ENCODE measurements at regions not wholly inside any gene's neighbourhood (a gene's known extent, or its start where the extent isn't known, plus 50 kb on each side); places are given as distances from the start of the nearest gene placed in this dataset.

DNA sequence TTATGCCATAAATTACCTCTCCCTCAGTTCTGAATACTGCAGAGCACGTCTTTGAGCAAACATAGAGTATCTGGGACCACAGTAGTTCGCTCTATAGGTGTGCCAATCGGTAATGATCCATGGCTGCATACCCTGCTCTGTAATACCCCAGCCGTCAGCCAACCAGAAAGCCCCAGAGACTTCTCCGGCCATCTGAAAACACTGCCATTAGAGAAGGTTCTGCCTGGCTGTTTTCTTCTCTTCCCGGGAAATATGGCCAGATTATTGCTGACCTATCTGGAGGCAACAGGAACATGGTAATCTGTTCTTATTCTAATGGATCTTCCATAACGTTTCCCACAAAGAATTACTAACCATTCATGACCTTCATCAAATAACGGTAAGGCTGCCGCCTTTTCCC is 139.9 kb downstream of the RPS12 start:
- no peak overlapping the region for H3K4me3 ChIP-seq
- H3K4me1 ChIP-seq = peaks cover 0 to 8% (median 1%) of the 10 kb centered on the region in 4 donors
- no peaks in the 10 kb centered on the region for H3K9me3 ChIP-seq
- WGBS = 77% methylated on average over 9 of the region's 9 CpGs
- intact Hi-C loops (cut with DNase I) = no loop called here
- TF ChIP-seq, protein P1, sequence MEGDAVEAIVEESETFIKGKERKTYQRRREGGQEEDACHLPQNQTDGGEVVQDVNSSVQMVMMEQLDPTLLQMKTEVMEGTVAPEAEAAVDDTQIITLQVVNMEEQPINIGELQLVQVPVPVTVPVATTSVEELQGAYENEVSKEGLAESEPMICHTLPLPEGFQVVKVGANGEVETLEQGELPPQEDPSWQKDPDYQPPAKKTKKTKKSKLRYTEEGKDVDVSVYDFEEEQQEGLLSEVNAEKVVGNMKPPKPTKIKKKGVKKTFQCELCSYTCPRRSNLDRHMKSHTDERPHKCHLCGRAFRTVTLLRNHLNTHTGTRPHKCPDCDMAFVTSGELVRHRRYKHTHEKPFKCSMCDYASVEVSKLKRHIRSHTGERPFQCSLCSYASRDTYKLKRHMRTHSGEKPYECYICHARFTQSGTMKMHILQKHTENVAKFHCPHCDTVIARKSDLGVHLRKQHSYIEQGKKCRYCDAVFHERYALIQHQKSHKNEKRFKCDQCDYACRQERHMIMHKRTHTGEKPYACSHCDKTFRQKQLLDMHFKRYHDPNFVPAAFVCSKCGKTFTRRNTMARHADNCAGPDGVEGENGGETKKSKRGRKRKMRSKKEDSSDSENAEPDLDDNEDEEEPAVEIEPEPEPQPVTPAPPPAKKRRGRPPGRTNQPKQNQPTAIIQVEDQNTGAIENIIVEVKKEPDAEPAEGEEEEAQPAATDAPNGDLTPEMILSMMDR (IDR thresholded peaks at IDR 0.05) = no peak
- TF ChIP-seq EP300 (IDR thresholded peaks at IDR 0.05) (no peak), POLR2A (IDR thresholded peaks at IDR 0.05; ENCODE audit: low read depth) (no peak)
- no peaks in the 10 kb centered on the region for H3K36me3 ChIP-seq
- no peaks in the 10 kb centered on the region for H3K27me3 ChIP-seq
- no peak overlapping the region for H3K27ac ChIP-seq (replicated peaks in 1 of 4)
- no peak for DNase-seq (ENCODE audit: extremely low spot score)

DNA sequence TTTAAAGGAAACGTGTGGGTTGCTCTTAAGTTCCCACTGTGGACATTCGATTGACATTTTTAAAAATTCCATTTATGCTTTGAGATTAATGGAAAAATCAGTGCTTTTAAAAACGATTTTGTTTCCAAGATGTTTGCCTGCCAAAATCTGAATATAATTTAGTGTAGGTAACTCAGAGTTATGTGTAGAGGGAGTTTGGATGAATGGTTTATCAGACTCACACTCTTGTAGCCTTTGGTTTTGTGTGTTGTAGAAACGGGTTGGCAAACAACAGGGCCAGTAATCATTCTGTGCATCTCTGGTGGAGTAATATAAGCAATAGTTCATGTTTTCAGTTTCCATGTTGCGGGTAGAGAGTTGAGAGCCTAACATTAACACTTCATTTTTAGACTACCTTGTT is 140.6 kb downstream of the RPS12 start:
- TF ChIP-seq EP300 (IDR thresholded peaks at IDR 0.05) = no peak
- TF ChIP-seq, protein P1 (IDR thresholded peaks at IDR 0.05) = no peak
- TF ChIP-seq POLR2A (IDR thresholded peaks at IDR 0.05; ENCODE audit: low read depth) = no peak
- no peak for TF ChIP-seq POLR2AphosphoS5 (IDR thresholded peaks at IDR 0.05)
- Histone ChIP-seq H3K9me3 (no peaks in the 10 kb centered on the region), H3K27me3 (no peaks in the 10 kb centered on the region), H3K4me3 (no peak overlapping the region), H3K36me3 (no peaks in the 10 kb centered on the region), H3K4me1 (peaks cover 0 to 8% (median 1%) of the 10 kb centered on the region in 4 donors), H3K27ac (replicated peaks in 1 of 4) (no peak overlapping the region)
- intact Hi-C loops (cut with DNase I) = no loop called here
- no peak for DNase-seq (ENCODE audit: extremely low spot score)
- 47% methylated on average over 5 of the region's 5 CpGs for WGBS

DNA sequence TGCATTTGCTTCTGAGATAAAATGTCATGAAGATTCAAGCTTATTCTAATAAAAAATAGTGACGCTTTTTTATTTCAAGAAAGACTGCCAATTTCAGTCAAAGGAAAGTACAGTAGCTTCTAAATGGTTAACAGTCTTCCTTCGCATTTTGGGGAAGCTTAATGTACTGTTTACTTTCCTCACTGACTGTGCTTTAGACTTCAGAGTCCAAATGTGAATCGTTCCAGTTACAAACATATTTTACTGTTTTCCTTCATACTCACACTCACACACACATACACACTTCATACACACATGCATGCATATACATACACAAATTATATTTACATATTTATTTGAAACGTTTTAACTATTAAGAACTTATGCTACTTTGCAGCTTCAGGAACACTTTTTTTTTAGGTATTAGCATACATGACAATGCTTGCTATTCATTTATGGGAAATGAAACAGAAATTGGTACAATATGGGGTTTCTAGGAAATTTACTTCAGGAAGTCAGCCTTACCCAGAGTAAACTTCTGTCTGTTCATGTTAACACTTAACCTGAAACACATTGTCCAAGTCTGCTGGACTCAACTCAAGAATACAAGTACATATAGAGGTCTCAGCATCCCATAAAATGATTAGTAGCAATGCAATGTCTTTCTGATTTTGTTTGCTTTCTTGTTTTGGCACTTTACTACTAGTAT is 145.4 kb downstream of the RPS12 start:
- TF ChIP-seq POLR2AphosphoS5 (IDR thresholded peaks at IDR 0.05) = no peak
- TF ChIP-seq POLR2A (IDR thresholded peaks at IDR 0.05; ENCODE audit: low read depth) = no peak
- TF ChIP-seq, protein P1 (IDR thresholded peaks at IDR 0.05) = no peak
- TF ChIP-seq EP300 (IDR thresholded peaks at IDR 0.05) = no peak
- H3K27ac ChIP-seq (replicated peaks in 1 of 4) = no peak overlapping the region
- no peak for DNase-seq (ENCODE audit: extremely low spot score)
- H3K27me3 ChIP-seq = no peaks in the 10 kb centered on the region
- no peaks in the 10 kb centered on the region for H3K36me3 ChIP-seq
- intact Hi-C loops (cut with DNase I) = loop anchor here (5.0 kb wide), 3 partner anchors 127 to 593 kb away; no protein-coding TSS in a partner anchor
- no peaks in the 10 kb centered on the region for H3K9me3 ChIP-seq
- WGBS = 32% methylated on average over 4 of the region's 4 CpGs
- H3K4me3 ChIP-seq = no peak overlapping the region
- H3K4me1 ChIP-seq = peaks cover 9 to 15% (median 10%) of the 10 kb centered on the region in 4 donors

DNA sequence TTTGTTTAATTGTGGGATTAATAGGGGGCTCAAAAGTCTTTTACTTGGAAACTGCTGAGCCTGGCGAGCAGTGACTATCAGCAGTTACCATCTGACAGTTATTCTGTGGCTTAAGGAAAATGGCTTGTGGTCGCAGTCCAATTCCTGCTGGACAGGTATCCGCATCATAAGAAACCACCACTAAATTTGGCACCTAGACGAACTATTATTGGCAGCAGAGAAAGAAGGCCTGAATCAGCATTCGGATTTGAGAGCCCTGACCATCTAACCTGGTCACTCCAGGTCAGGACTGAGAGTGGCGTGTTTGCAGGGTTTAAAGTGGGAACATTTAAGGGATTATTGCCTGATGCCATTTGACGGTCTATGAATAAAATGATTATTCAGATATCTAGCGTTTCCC is 146.4 kb downstream of the RPS12 start:
- TF ChIP-seq, protein P1 (IDR thresholded peaks at IDR 0.05) = no peak
- TF ChIP-seq POLR2AphosphoS5 (IDR thresholded peaks at IDR 0.05) (no peak), POLR2A (IDR thresholded peaks at IDR 0.05; ENCODE audit: low read depth) (no peak), EP300 (IDR thresholded peaks at IDR 0.05) (no peak)
- Histone ChIP-seq H3K4me3 (no peak overlapping the region), H3K27me3 (no peaks in the 10 kb centered on the region), H3K9me3 (no peaks in the 10 kb centered on the region), H3K36me3 (no peaks in the 10 kb centered on the region), H3K4me1 (peaks cover 10 to 17% (median 14%) of the 10 kb centered on the region in 4 donors), H3K27ac (replicated peaks in 1 of 4) (no peak overlapping the region)
- intact Hi-C loops (cut with DNase I) = loop anchor here (5.0 kb wide), 3 partner anchors 128 to 592 kb away; no protein-coding TSS in a partner anchor
- WGBS = 70% methylated on average over 8 of the region's 8 CpGs
- DNase-seq (ENCODE audit: extremely low spot score) = no peak

Data from esophagus muscularis mucosa (tissue), 4 donors.